ENCODE measurements at regions not wholly inside any gene's neighbourhood (a gene's known extent, or its start where the extent isn't known, plus 50 kb on each side); places are given as distances from the start of the nearest gene placed in this dataset.

DNA sequence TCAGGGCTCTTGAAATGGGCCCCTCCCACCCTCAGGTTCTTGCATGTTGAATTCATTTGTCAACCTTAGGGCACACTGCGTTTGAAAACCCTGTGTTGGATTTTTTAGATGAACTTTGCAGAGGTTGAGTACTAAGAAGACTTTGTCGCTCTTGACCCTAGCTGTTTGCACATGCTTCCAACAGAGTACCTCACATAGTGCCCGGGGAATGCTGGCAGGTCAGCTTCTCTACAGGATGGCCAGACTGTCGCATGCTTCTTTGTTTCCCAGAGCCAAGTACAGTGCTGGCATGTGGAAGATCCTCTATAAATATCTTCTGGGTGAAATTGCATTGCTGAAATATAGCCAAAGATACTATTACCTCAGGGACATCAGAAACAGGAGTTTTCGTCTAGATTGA lies 59.9 kb downstream of the FAT3 start:
- POLR2A ChIA-PET = no interaction called here
- CTCF ChIA-PET = interaction anchor here (0.6 to 1.4 kb wide), 4 partner anchors 11 to 338 kb away, joined by 3 to 4 read pairs (median 3); no protein-coding TSS in a partner anchor
- no peak for DNase-seq (ENCODE audit: unreplicated experiment)
- no peaks in the 10 kb centered on the region for H3K36me3 Mint-ChIP-seq (ENCODE audit: insufficient read depth, unreplicated experiment)
- no peaks in the 10 kb centered on the region for H3K27me3 Mint-ChIP-seq (ENCODE audit: insufficient read depth, unreplicated experiment)
- TF ChIP-seq, protein P1, sequence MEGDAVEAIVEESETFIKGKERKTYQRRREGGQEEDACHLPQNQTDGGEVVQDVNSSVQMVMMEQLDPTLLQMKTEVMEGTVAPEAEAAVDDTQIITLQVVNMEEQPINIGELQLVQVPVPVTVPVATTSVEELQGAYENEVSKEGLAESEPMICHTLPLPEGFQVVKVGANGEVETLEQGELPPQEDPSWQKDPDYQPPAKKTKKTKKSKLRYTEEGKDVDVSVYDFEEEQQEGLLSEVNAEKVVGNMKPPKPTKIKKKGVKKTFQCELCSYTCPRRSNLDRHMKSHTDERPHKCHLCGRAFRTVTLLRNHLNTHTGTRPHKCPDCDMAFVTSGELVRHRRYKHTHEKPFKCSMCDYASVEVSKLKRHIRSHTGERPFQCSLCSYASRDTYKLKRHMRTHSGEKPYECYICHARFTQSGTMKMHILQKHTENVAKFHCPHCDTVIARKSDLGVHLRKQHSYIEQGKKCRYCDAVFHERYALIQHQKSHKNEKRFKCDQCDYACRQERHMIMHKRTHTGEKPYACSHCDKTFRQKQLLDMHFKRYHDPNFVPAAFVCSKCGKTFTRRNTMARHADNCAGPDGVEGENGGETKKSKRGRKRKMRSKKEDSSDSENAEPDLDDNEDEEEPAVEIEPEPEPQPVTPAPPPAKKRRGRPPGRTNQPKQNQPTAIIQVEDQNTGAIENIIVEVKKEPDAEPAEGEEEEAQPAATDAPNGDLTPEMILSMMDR (IDR thresholded peaks at IDR 0.05; ENCODE audit: unreplicated experiment) = no peak
- H3K4me3 Mint-ChIP-seq (ENCODE audit: unreplicated experiment) = no peak overlapping the region
- H3K9me3 Mint-ChIP-seq (ENCODE audit: unreplicated experiment) = peaks cover under 1% of the 10 kb centered on the region
- H3K27ac Mint-ChIP-seq (ENCODE audit: low read depth, unreplicated experiment) = no peak overlapping the region
- BruUV-seq (replicated peaks) = no TSS peak
- no peaks in the 10 kb centered on the region for H3K4me1 Mint-ChIP-seq (ENCODE audit: insufficient read depth, unreplicated experiment)
- intact Hi-C loops (cut with micrococcal nuclease) = no loop called here

DNA sequence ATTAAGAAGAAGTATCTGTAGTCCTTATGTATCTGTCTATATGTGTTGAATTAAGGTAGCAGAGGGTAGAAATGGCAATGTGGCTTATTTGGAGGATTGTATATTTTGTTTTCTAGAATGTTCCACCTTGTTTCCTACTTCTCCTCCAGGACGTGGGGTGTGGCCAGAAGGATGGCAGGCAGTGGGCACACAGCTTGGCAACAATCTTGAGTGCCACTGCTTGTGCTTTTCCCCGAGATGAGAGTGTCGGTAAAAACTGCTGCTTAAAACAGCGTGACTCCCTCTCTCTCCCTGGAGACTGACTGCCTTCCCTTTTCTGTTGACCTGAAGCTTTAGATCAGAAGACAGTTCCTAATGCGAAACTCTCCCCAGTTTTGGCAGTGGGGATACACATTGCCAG lies 61.2 kb downstream of the FAT3 start:
- H3K9me3 Mint-ChIP-seq (ENCODE audit: unreplicated experiment) = peaks cover 8% of the 10 kb centered on the region
- no TSS peak for BruUV-seq (replicated peaks)
- H3K4me3 Mint-ChIP-seq (ENCODE audit: unreplicated experiment) = no peak overlapping the region
- no peaks in the 10 kb centered on the region for H3K4me1 Mint-ChIP-seq (ENCODE audit: insufficient read depth, unreplicated experiment)
- no peaks in the 10 kb centered on the region for H3K36me3 Mint-ChIP-seq (ENCODE audit: insufficient read depth, unreplicated experiment)
- TF ChIP-seq, protein P1 (IDR thresholded peaks at IDR 0.05; ENCODE audit: unreplicated experiment) = no peak
- POLR2A ChIA-PET = interaction anchor here (0.7 kb wide), 1 partner anchor 336 kb away, joined by 3 read pairs; no protein-coding TSS in a partner anchor
- no peak for DNase-seq (ENCODE audit: unreplicated experiment)
- H3K27me3 Mint-ChIP-seq (ENCODE audit: insufficient read depth, unreplicated experiment) = no peaks in the 10 kb centered on the region
- CTCF ChIA-PET = interaction anchor here (1.0 to 1.4 kb wide), 2 partner anchors 9 to 12 kb away, joined by 3 to 4 read pairs; no protein-coding TSS in a partner anchor
- no peak overlapping the region for H3K27ac Mint-ChIP-seq (ENCODE audit: low read depth, unreplicated experiment)
- intact Hi-C loops (cut with micrococcal nuclease) = no loop called here

DNA sequence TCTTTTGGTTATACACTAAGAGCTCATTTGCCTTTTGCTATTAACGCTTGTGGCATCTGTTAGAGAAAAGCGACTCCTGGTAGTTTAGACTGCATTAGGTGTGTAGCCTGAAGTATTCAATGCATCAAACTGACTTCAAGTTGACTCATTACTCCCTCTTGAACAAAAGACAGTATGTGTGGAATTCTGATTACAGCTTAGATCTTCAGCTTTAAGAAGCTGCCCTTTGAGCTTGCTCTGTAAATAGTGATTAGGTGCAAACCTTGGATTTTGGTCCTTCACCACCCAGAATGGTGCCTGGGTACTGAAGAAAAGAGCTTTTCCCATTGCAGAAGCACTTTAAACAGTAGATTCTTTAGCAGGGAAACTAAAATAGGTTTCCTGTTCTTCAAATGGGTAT lies 62.1 kb downstream of the FAT3 start:
- TF ChIP-seq, protein P1 (IDR thresholded peaks at IDR 0.05; ENCODE audit: unreplicated experiment) = no peak
- CTCF ChIA-PET = interaction anchor here (0.6 to 0.8 kb wide), 3 partner anchors 404 to 1195 kb away, joined by 3 to 4 read pairs (median 3); no protein-coding TSS in a partner anchor
- H3K9me3 Mint-ChIP-seq (ENCODE audit: unreplicated experiment) = peaks cover 8% of the 10 kb centered on the region
- no peaks in the 10 kb centered on the region for H3K27me3 Mint-ChIP-seq (ENCODE audit: insufficient read depth, unreplicated experiment)
- POLR2A ChIA-PET = interaction anchor here (1.0 kb wide), 1 partner anchor 15 kb away, joined by 3 read pairs; no protein-coding TSS in a partner anchor
- BruUV-seq (replicated peaks) = no TSS peak
- no peak for DNase-seq (ENCODE audit: unreplicated experiment)
- H3K4me3 Mint-ChIP-seq (ENCODE audit: unreplicated experiment) = no peak overlapping the region
- no peaks in the 10 kb centered on the region for H3K4me1 Mint-ChIP-seq (ENCODE audit: insufficient read depth, unreplicated experiment)
- no peak overlapping the region for H3K27ac Mint-ChIP-seq (ENCODE audit: low read depth, unreplicated experiment)
- H3K36me3 Mint-ChIP-seq (ENCODE audit: insufficient read depth, unreplicated experiment) = no peaks in the 10 kb centered on the region
- intact Hi-C loops (cut with micrococcal nuclease) = no loop called here

DNA sequence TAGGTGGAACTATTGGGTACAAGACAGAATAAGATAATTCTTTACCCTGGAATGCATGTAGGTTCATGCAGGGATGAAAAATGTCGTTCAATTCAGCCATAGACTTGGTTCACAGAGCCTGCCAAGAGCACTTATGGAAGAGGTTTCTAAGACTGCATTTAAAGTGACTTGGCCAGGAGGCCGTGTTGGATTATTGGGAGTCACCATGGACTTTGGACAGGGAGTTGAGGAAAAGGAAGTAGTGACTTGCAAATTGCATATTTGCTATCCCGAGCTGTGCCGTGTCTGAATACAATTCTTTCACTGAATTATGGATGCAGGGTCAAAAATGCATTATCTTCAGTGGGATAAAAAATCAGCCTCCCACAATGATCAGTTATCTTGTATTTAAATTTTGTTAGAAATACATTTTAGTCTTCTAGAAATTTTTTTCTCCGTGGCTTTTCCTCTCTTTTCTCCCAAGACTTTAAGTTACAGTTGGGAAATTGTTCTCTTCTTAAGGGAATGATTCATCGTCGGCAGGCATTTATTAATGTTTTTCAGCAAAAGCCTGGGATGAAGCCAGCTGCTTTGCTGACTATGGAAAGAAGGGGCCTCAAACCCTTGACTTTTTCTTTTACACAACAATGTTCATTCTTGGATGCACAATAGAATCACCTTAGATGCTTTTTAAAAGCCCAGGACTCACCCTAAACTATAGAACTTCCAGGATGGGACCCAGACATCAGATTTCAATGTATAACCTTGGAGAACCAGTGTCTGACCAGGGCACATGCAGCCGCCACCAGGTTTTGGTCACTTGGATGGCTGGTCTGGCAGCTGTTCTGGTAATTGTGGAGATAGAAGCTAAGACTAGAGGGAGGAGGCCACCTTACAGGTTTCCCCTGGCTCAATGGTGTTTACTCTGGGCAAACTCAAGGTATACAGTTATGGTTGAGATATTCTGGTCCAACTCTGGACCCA lies 70.8 kb downstream of the FAT3 start:
- Mint-ChIP-seq H3K9me3 (ENCODE audit: unreplicated experiment) (no peaks in the 10 kb centered on the region), H3K36me3 (ENCODE audit: insufficient read depth, unreplicated experiment) (no peaks in the 10 kb centered on the region), H3K27me3 (ENCODE audit: insufficient read depth, unreplicated experiment) (no peaks in the 10 kb centered on the region), H3K27ac (ENCODE audit: low read depth, unreplicated experiment) (peak overlapping the region; percentile 48), H3K4me3 (ENCODE audit: unreplicated experiment) (no peak overlapping the region), H3K4me1 (ENCODE audit: insufficient read depth, unreplicated experiment) (peaks cover 12% of the 10 kb centered on the region)
- CTCF ChIA-PET = interaction anchor here (1.0 kb wide), 1 partner anchor 11 kb away, joined by 4 read pairs; no protein-coding TSS in a partner anchor
- no TSS peak for BruUV-seq (replicated peaks)
- POLR2A ChIA-PET = no interaction called here
- TF ChIP-seq, protein P1 (IDR thresholded peaks at IDR 0.05; ENCODE audit: unreplicated experiment) = no peak
- peak; percentile 67 for DNase-seq (ENCODE audit: unreplicated experiment)
- intact Hi-C loops (cut with micrococcal nuclease) = no loop called here
